Lung (tissue), 11 donors: ENCODE measurements at regions not wholly inside any gene's neighbourhood (a gene's known extent, or its start where the extent isn't known, plus 50 kb on each side); places are given as distances from the start of the nearest gene placed in this dataset.

Experiments
- ATAC-seq: fragments of 200-7000 bp; cut with Tn5 transposase; one replicate; pipeline ENCODE4 v1.9.1; 2020; ENCODE audit warnings: moderate number of reproducible peaks; ENCODE audit not compliant: insufficient read depth, low FRiP score
- DNase-seq, 3 donors: peaks; one replicate each; pipeline ENCODE4 v3.0.0-alpha.2; 2013 to 2017
- H3K27ac ChIP-seq, 2 donors: one replicate each; pipeline ENCODE4 v1.5.1; 2013; ENCODE audit warnings: mild to moderate bottlenecking in 2 of 2, moderate library complexity in 2 of 2, control low read depth in 1 of 2, inconsistent platforms in 1 of 2, low read depth in 1 of 2, low read length in 1 of 2
- H3K27me3 ChIP-seq, 3 donors: one replicate each; pipeline ENCODE4 v1.5.1; 2013; ENCODE audit warnings: low read length in 2 of 3; ENCODE audit not compliant: control insufficient read depth in 3 of 3, insufficient read depth in 3 of 3
- H3K36me3 ChIP-seq, 4 donors: one replicate each; pipeline ENCODE4 v1.5.1; 2013; ENCODE audit warnings: low read length in 4 of 4, mild to moderate bottlenecking in 1 of 4, moderate library complexity in 1 of 4; ENCODE audit not compliant: control insufficient read depth in 4 of 4, insufficient read depth in 4 of 4
- H3K4me1 ChIP-seq, 5 donors: one replicate each; pipeline ENCODE4 v1.5.1; 2013; ENCODE audit warnings: low read length in 5 of 5, mild to moderate bottlenecking in 2 of 5, moderate library complexity in 1 of 5; ENCODE audit not compliant: control insufficient read depth in 5 of 5, insufficient read depth in 5 of 5
- H3K4me3 ChIP-seq: one replicate; pipeline ENCODE4 v1.5.1; 2013; ENCODE audit warnings: mild to moderate bottlenecking, control low read depth, moderate library complexity
- H3K9ac ChIP-seq, 2 donors: one replicate each; pipeline ENCODE4 v1.5.1; 2013; ENCODE audit warnings: low read length in 2 of 2, control low read depth in 1 of 2; ENCODE audit not compliant: insufficient read depth in 1 of 2
- H3K9me3 ChIP-seq, 4 donors: one replicate each; pipeline ENCODE4 v1.5.1; 2013; ENCODE audit warnings: low read length in 3 of 4, mild to moderate bottlenecking in 1 of 4, moderate library complexity in 1 of 4; ENCODE audit not compliant: control insufficient read depth in 4 of 4, insufficient read depth in 3 of 4
- CTCF ChIP-seq: IDR thresholded peaks from 2 replicates; pipeline ENCODE4 v1.5.1; 2012; ENCODE audit warnings: mild to moderate bottlenecking; ENCODE audit errors: control extremely low read depth, extremely low read depth
- WGBS, 2 donors: extraction: QIAGEN DNeasy Blood & Tissue Kit; methylation state at CpG; one replicate each; pipeline ENCODE4 v1.1.7; 2013; 5-methylcytosine and 5-hydroxymethylcytosine counted together
- donor health status: control.
- donor health status: control.
- donor health status: Bipolar disorder and iron deficiency.
- donor health status: healthy.
- donor health status: DM: yes; HTN: yes; CAD: no.

DNA sequence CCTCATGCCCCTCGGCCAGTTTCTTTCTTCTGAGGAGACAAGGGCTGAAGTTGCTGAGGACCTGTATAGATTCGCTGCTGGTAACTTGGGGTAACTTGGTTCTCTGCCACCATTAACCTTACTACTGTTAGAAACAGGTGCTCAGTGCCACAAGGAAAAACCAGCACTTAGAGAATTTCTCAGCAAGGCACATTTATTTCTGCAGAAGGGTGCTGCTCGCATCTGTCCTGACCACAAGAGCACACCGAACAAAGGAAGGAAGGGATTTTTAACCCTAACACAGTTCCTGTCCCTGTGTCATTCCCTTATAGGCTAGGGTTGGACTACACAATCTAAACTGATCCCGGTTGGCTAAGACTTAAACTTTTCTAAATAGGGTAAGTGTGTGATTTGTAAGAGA lies 154.1 kb downstream of the SOCS6 start:
- Histone ChIP-seq H3K9ac (no peak overlapping the region), H3K36me3 (no peaks in the 10 kb centered on the region), H3K9me3 (peaks cover 0 to 12% (median 4%) of the 10 kb centered on the region in 4 donors), H3K27ac (no peak overlapping the region), H3K4me1 (no peaks in the 10 kb centered on the region), H3K27me3 (no peaks in the 10 kb centered on the region), H3K4me3 (no peak overlapping the region)
- WGBS, 2 donors: 80 to 94% methylated on average over 5 of the region's 5 CpGs
- no peak for DNase-seq
- no peak for TF ChIP-seq CTCF
- no peak for ATAC-seq

GRCh38 chr18:70432804-70433400 lies 144.1 kb downstream of the SOCS6 start:
- Histone ChIP-seq H3K4me1 (peaks cover 0 to 1% (median 0%) of the 10 kb centered on the region in 5 donors), H3K9ac (no peak overlapping the region), H3K9me3 (no peaks in the 10 kb centered on the region), H3K27ac (no peak overlapping the region), H3K36me3 (no peaks in the 10 kb centered on the region), H3K27me3 (no peaks in the 10 kb centered on the region), H3K4me3 (no peak overlapping the region)
- WGBS, 2 donors: 60 to 66% methylated on average over 4 of the region's 4 CpGs
- DNase-seq (no peak), ATAC-seq (no peak)
- no peak for TF ChIP-seq CTCF

DNA sequence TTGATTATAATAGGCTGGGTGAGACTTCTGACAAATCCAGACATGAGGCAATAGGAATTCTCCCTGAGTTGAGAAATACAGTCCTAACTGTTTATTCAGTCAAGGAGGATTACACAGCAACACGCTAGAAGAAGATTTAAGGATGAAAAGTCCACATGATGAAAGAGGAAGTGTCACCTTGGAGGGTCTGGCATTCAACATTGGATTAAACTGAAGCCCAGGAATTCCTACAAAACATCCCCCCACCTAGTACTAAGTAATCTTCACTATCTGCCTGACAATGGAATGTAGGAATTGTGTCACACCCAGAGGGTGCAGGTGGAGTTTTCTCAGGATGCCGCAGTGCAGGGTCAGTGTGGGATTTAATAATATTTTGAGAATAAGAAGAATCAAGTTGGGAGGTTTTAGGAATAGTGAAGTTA lies 142.4 kb downstream of the SOCS6 start:
- H3K4me3 ChIP-seq: no peak overlapping the region
- no peak overlapping the region for H3K27ac ChIP-seq
- peaks cover 0 to 2% (median 0%) of the 10 kb centered on the region in 3 donors for H3K27me3 ChIP-seq
- H3K4me1 ChIP-seq: peaks cover 0 to 1% (median 0%) of the 10 kb centered on the region in 5 donors
- H3K36me3 ChIP-seq: no peaks in the 10 kb centered on the region
- ATAC-seq (no peak), DNase-seq (no peak)
- no peak for TF ChIP-seq CTCF
- 52 to 66% methylated on average over 2 of the region's 2 CpGs for whole genome bisulfite sequencing, 2 donors
- no peaks in the 10 kb centered on the region for H3K9me3 ChIP-seq
- H3K9ac ChIP-seq: no peak overlapping the region
